HepG2 (cell line): ENCODE measurements at regions not wholly inside any gene's neighbourhood (a gene's known extent, or its start where the extent isn't known, plus 50 kb on each side); places are given as distances from the start of the nearest gene placed in this dataset.

Source experiments
- ATAC-seq: fragments of 200-7000 bp; cut with Tn5 transposase; 3 replicates; pipeline ENCODE4 v1.9.1; 2020; ENCODE audit warnings: mild to moderate bottlenecking, moderate library complexity
- BruUV-seq: library from RNA; stranded (reverse); fragments of 400-500 nt; replicated peaks from 2 replicates; lab custom pipeline; 2021; lab: Mats Ljungman, UMichigan
- CTCF ChIA-PET: fragments of 300-600 bp; formaldehyde crosslinking; extraction: SDS; loops from one replicate; lab custom pipeline; 2021; ENCODE audit warnings: low total read pairs, inconsistent platforms, low intra/inter-chr PET ratio; lab: Yijun Ruan, JAX
- POLR2A ChIA-PET: fragments of 350-600 bp; sonication (Branson Sonifier 250); formaldehyde crosslinking; loops from one replicate; lab custom pipeline; 2020; ENCODE audit warnings: antibody characterized with exemption, inconsistent platforms; lab: Yijun Ruan, JAX
- DNase-seq: peaks from one replicate; pipeline ENCODE4 v3.0.0-alpha.2; 2015; ENCODE audit warnings: low spot score
- FAIRE-seq: peaks from 3 replicates; lab custom pipeline; 2011; peaks lifted over from hg19 to GRCh38; lab: Jason Lieb, UNC
- H2AFZ ChIP-seq: one replicate; pipeline ENCODE4 v1.6.1; 2011; ENCODE audit warnings: low read length, inconsistent platforms
- H3K27ac ChIP-seq: fragments of 300-600 bp; 3 replicates; pipeline ENCODE4 v1.8.0; 2011; ENCODE audit warnings: mixed run types, mild to moderate bottlenecking, mixed read lengths, low read length, inconsistent platforms; ENCODE audit not compliant: insufficient read depth; ENCODE audit errors: extremely low read length
- H3K27me3 ChIP-seq, 2 experiments: fragments of 200-600 bp in 1 of 2; 2 replicates in 1 of 2; 3 replicates in 1 of 2; pipeline versions ENCODE4 v1.6.0 to v1.8.0; 2011; ENCODE audit warnings: low read length in 2 of 2, mild to moderate bottlenecking in 2 of 2, moderate library complexity in 2 of 2, inconsistent platforms in 1 of 2; ENCODE audit not compliant: insufficient read depth in 2 of 2, control insufficient read depth in 1 of 2
- H3K36me3 ChIP-seq, 2 experiments: fragments of 200-600 bp in 1 of 2; replicated peaks in 1 of 2; 2 replicates in 1 of 2; 3 replicates in 1 of 2; pipeline versions ENCODE4 v1.5.1 to v1.8.0; 2011; ENCODE audit warnings: low read length in 2 of 2, inconsistent platforms in 1 of 2; ENCODE audit not compliant: insufficient read depth in 2 of 2, control insufficient read depth in 1 of 2
- H3K4me1 ChIP-seq: 2 replicates; pipeline ENCODE4 v1.5.1; 2012; ENCODE audit warnings: low read length, inconsistent platforms; ENCODE audit not compliant: insufficient read depth
- H3K4me2 ChIP-seq: 2 replicates; pipeline ENCODE4 v1.6.0; 2011; ENCODE audit warnings: low read depth, low read length, inconsistent platforms
- H3K4me3 ChIP-seq, 3 experiments: fragments of 200-600 bp in 1 of 3; sonication (generic), shearing (Covaris generic) in 1 of 3; replicated peaks in 1 of 3; 2 replicates each; pipeline ENCODE4 v1.5.1; 2011 to 2016; ENCODE audit warnings: low read length in 3 of 3, inconsistent platforms in 2 of 3, low read depth in 2 of 3, mild to moderate bottlenecking in 2 of 3, control low read depth in 1 of 3, mixed read lengths in 1 of 3; ENCODE audit not compliant: insufficient read depth in 1 of 3
- H3K79me2 ChIP-seq: one replicate; pipeline ENCODE4 v1.6.1; 2011; ENCODE audit warnings: low read length, inconsistent platforms; ENCODE audit not compliant: insufficient read depth
- H3K9ac ChIP-seq: 2 replicates; pipeline ENCODE4 v1.6.0; 2011; ENCODE audit warnings: mild to moderate bottlenecking, low read depth, low read length, inconsistent platforms; ENCODE audit not compliant: insufficient read depth
- H3K9me3 ChIP-seq: 2 replicates; pipeline ENCODE4 v1.5.1; 2012; ENCODE audit warnings: mild to moderate bottlenecking, low read length
- H4K20me1 ChIP-seq: 2 replicates; pipeline ENCODE4 v1.6.0; 2011; ENCODE audit warnings: inconsistent platforms, mild to moderate bottlenecking, low read length, moderate library complexity; ENCODE audit not compliant: insufficient read depth
- FOXA3 ChIP-seq: IDR thresholded peaks from 2 replicates; pipeline ENCODE4 v1.6.1; 2016; ENCODE audit warnings: missing genetic modification reagents, missing compliant biosample characterization
- KLF16 ChIP-seq, 2 experiments: sonication (generic) in 1 of 2; formaldehyde crosslinking in 1 of 2; IDR thresholded peaks; 2 replicates each; pipeline versions ENCODE4 v1.6.1 to v1.8.0; 2016 to 2023; ENCODE audit warnings: missing genetic modification reagents in 2 of 2, missing compliant biosample characterization in 1 of 2
- MATR3 ChIP-seq: sonication (generic); formaldehyde crosslinking; IDR thresholded peaks from 2 replicates; pipeline ENCODE4 v1.4.0; 2020; ENCODE audit warnings: missing genetic modification reagents
- SRY ChIP-seq: sonication (generic); formaldehyde crosslinking; IDR thresholded peaks from 2 replicates; pipeline ENCODE4 v1.8.0; 2022; ENCODE audit warnings: mild to moderate bottlenecking, missing genetic modification reagents
- ZFAT ChIP-seq: sonication (generic); formaldehyde crosslinking; conservative IDR thresholded peaks from 2 replicates; pipeline ENCODE4 v1.8.1; 2023; ENCODE audit warnings: missing genetic modification reagents, inconsistent platforms
- ZNF121 ChIP-seq: sonication (generic); formaldehyde crosslinking; IDR thresholded peaks from 2 replicates; pipeline ENCODE4 v1.5.0; 2020; ENCODE audit warnings: mild to moderate bottlenecking, missing genetic modification reagents
- ZNF232 ChIP-seq: sonication (generic); formaldehyde crosslinking; IDR thresholded peaks from 2 replicates; pipeline ENCODE4 v1.4.0; 2020; ENCODE audit warnings: missing genetic modification reagents, borderline replicate concordance
- ZNF234 ChIP-seq: sonication (generic); formaldehyde crosslinking; conservative IDR thresholded peaks from 2 replicates; pipeline ENCODE4 v1.5.1; 2020; ENCODE audit warnings: mild to moderate bottlenecking, missing genetic modification reagents
- ZNF598 ChIP-seq: sonication (generic); formaldehyde crosslinking; IDR thresholded peaks from 2 replicates; pipeline ENCODE4 v1.5.1; 2020; ENCODE audit warnings: mild to moderate bottlenecking, missing genetic modification reagents, borderline replicate concordance
- WGBS: methylation state at CpG from one replicate; pipeline ENCODE4 v1.1.6; 2017; ENCODE audit warnings: low lambda C conversion rate; 5-methylcytosine and 5-hydroxymethylcytosine counted together
- in situ Hi-C: cut with HindIII; loops from 2 replicates; pipeline ENCODE4 v1.10.0; 2017; ENCODE audit warnings: low pct_unique_long_range_greater_than_20kb; ENCODE audit not compliant: extremely low pct_ligation_motif_present
- intact Hi-C: fragments of 100-400 bp; cut with micrococcal nuclease; formaldehyde crosslinking; loops from one replicate; pipeline ENCODE4 v1.10.0; 2022; ENCODE audit not compliant: unreplicated experiment
- TF ChIP-seq, protein P1 (sequence below): sonication (generic); formaldehyde crosslinking; IDR thresholded peaks from 2 replicates; pipeline ENCODE4 v1.4.0; 2020; ENCODE audit warnings: missing genetic modification reagents
- TF ChIP-seq, protein P2 (sequence below): sonication (generic); formaldehyde crosslinking; IDR thresholded peaks from 2 replicates; pipeline ENCODE4 v1.8.0; 2022; ENCODE audit warnings: mild to moderate bottlenecking, missing genetic modification reagents, borderline replicate concordance
- TF ChIP-seq, protein P3 (sequence below): sonication (generic); formaldehyde crosslinking; IDR thresholded peaks from 2 replicates; pipeline ENCODE4 v1.5.1; 2020; ENCODE audit warnings: missing genetic modification reagents, mild to moderate bottlenecking, borderline replicate concordance
- TF ChIP-seq, protein P4 (sequence below): sonication (generic); formaldehyde crosslinking; IDR thresholded peaks from 2 replicates; pipeline ENCODE4 v1.4.0; 2020; ENCODE audit warnings: missing genetic modification reagents, borderline replicate concordance

DNA sequence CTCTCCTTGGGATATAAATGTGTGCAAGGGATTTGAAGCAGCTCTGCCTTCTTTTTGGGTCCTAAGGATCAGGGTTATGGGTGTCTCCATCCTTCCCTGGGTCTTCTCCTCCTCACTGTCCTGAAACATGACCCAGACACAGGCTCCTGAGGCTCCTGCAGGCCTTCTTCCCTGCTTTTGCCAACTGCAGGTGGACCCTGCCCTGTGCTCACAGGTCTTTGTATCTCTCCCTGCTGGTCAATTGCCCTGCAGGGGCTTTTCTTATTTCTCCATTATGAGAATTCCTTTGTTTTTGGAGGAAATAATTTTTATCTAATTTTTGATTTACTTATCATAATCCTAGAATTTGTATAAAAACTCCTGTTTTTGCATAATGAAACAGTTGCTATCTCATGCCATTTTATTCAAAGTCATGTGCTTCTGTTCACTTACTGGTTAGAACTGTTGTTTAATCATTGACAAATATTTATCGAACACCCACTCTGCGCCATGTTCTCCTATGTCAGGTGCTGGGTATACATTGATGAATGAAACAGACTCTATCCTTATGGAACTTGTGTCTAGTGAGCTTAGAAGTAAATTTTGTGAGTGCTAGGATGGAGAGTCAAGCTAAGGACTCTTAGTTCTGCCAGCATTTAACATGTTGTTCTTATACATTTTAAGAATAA, 89.7 kb upstream of the TOP3B start:
- Histone ChIP-seq H2AFZ (no peak overlapping the region), H3K9me3 (no peaks in the 10 kb centered on the region), H3K79me2 (no peaks in the 10 kb centered on the region), H3K9ac (no peak overlapping the region), H3K36me3 (no peaks in the 10 kb centered on the region), H3K4me2 (no peak overlapping the region), H4K20me1 (no peaks in the 10 kb centered on the region), H3K27me3 (peaks cover 2 to 18% of the 10 kb centered on the region in 2 experiments; a peak in 3 of 5 replicates), H3K4me3 (no peak overlapping the region), H3K27ac (no peak overlapping the region), H3K4me1 (peaks cover 15% of the 10 kb centered on the region)
- FAIRE-seq: no peak
- 39% methylated on average over 2 of the region's 2 CpGs for WGBS
- no peak for DNase-seq
- BruUV-seq: no TSS peak
- intact Hi-C loops: no loop called here
- CTCF ChIA-PET: no interaction called here
- in situ Hi-C loops: no loop called here
- no peak for ATAC-seq
- POLR2A ChIA-PET: no interaction called here
- TF ChIP-seq, protein P1, sequence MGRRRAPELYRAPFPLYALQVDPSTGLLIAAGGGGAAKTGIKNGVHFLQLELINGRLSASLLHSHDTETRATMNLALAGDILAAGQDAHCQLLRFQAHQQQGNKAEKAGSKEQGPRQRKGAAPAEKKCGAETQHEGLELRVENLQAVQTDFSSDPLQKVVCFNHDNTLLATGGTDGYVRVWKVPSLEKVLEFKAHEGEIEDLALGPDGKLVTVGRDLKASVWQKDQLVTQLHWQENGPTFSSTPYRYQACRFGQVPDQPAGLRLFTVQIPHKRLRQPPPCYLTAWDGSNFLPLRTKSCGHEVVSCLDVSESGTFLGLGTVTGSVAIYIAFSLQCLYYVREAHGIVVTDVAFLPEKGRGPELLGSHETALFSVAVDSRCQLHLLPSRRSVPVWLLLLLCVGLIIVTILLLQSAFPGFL (CRISPR knock-in tag): no peak
- TF ChIP-seq SRY: no peak
- TF ChIP-seq ZNF232: no peak
- TF ChIP-seq, protein P2, sequence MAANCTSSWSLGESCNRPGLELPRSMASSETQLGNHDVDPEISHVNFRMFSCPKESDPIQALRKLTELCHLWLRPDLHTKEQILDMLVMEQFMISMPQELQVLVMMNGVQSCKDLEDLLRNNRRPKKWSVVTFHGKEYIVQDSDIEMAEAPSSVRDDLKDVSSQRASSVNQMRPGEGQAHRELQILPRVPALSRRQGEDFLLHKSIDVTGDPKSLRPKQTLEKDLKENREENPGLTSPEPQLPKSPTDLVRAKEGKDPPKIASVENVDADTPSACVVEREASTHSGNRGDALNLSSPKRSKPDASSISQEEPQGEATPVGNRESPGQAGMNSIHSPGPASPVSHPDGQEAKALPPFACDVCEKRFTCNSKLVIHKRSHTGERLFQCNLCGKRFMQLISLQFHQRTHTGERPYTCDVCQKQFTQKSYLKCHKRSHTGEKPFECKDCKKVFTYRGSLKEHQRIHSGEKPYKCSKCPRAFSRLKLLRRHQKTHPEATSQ: no peak
- TF ChIP-seq, protein P3, sequence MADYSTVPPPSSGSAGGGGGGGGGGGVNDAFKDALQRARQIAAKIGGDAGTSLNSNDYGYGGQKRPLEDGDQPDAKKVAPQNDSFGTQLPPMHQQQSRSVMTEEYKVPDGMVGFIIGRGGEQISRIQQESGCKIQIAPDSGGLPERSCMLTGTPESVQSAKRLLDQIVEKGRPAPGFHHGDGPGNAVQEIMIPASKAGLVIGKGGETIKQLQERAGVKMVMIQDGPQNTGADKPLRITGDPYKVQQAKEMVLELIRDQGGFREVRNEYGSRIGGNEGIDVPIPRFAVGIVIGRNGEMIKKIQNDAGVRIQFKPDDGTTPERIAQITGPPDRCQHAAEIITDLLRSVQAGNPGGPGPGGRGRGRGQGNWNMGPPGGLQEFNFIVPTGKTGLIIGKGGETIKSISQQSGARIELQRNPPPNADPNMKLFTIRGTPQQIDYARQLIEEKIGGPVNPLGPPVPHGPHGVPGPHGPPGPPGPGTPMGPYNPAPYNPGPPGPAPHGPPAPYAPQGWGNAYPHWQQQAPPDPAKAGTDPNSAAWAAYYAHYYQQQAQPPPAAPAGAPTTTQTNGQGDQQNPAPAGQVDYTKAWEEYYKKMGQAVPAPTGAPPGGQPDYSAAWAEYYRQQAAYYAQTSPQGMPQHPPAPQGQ (CRISPR knock-in tag): no peak
- no peak for TF ChIP-seq ZNF234 (CRISPR knock-in tag)
- TF ChIP-seq KLF16 (CRISPR knock-in tag; IDR thresholded peaks at IDR 0.05): no peak
- TF ChIP-seq, protein P4, sequence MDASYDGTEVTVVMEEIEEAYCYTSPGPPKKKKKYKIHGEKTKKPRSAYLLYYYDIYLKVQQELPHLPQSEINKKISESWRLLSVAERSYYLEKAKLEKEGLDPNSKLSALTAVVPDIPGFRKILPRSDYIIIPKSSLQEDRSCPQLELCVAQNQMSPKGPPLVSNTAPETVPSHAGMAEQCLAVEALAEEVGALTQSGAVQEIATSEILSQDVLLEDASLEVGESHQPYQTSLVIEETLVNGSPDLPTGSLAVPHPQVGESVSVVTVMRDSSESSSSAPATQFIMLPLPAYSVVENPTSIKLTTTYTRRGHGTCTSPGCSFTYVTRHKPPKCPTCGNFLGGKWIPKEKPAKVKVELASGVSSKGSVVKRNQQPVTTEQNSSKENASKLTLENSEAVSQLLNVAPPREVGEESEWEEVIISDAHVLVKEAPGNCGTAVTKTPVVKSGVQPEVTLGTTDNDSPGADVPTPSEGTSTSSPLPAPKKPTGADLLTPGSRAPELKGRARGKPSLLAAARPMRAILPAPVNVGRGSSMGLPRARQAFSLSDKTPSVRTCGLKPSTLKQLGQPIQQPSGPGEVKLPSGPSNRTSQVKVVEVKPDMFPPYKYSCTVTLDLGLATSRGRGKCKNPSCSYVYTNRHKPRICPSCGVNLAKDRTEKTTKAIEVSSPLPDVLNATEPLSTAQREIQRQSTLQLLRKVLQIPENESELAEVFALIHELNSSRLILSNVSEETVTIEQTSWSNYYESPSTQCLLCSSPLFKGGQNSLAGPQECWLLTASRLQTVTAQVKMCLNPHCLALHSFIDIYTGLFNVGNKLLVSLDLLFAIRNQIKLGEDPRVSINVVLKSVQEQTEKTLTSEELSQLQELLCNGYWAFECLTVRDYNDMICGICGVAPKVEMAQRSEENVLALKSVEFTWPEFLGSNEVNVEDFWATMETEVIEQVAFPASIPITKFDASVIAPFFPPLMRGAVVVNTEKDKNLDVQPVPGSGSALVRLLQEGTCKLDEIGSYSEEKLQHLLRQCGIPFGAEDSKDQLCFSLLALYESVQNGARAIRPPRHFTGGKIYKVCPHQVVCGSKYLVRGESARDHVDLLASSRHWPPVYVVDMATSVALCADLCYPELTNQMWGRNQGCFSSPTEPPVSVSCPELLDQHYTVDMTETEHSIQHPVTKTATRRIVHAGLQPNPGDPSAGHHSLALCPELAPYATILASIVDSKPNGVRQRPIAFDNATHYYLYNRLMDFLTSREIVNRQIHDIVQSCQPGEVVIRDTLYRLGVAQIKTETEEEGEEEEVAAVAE (CRISPR knock-in tag): no peak
- TF ChIP-seq ZFAT (CRISPR knock-in tag): no peak
- TF ChIP-seq MATR3 (CRISPR knock-in tag): no peak
- no peak for TF ChIP-seq FOXA3 (CRISPR knock-in tag)
- TF ChIP-seq ZNF598: no peak
- no peak for TF ChIP-seq ZNF121 (CRISPR knock-in tag)
